GM12891 (cell line): ENCODE measurements at regions not wholly inside any gene's neighbourhood (a gene's known extent, or its start where the extent isn't known, plus 50 kb on each side); places are given as distances from the start of the nearest gene placed in this dataset.

Experiments
- POLR2A ChIP-seq: IDR thresholded peaks from 2 replicates; pipeline ENCODE4 v1.6.1; 2011; ENCODE audit warnings: low read depth, low read length, control low read depth
- POLR2AphosphoS5 ChIP-seq: IDR thresholded peaks from 2 replicates; pipeline ENCODE4 v1.6.1; 2011; ENCODE audit warnings: low read depth, low read length, control low read depth
- SPI1 ChIP-seq: IDR thresholded peaks from 2 replicates; pipeline ENCODE4 v1.6.1; 2011; ENCODE audit warnings: low read depth, low read length, control low read depth
- TAF1 ChIP-seq: IDR thresholded peaks from 2 replicates; pipeline ENCODE4 v1.6.1; 2011; ENCODE audit warnings: low read depth, low read length, control low read depth

DNA sequence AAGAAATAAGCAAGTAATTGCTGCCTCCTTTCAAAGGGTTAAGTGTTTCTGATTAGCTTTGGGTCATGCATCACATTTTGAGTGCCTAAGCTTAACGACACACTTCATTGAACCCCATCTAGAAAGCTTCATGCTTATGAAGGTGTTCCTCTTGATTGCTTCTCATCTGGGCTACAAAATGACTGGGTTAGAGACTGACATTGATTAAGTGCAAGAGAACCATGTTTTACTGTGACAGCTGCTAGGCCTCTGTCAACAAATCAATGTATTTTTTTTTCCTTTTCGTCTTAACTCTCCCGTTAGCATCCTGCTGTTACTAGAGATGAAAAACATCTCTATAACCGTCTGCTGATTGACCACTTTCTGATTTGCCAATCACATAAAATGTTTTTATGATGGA, 725.0 kb downstream of the TLE1 start:
- TF ChIP-seq POLR2AphosphoS5 (no peak), TAF1 (no peak), POLR2A (no peak), SPI1 (no peak)
